ENCODE measurements at regions not wholly inside any gene's neighbourhood (a gene's known extent, or its start where the extent isn't known, plus 50 kb on each side); places are given as distances from the start of the nearest gene placed in this dataset.

DNA sequence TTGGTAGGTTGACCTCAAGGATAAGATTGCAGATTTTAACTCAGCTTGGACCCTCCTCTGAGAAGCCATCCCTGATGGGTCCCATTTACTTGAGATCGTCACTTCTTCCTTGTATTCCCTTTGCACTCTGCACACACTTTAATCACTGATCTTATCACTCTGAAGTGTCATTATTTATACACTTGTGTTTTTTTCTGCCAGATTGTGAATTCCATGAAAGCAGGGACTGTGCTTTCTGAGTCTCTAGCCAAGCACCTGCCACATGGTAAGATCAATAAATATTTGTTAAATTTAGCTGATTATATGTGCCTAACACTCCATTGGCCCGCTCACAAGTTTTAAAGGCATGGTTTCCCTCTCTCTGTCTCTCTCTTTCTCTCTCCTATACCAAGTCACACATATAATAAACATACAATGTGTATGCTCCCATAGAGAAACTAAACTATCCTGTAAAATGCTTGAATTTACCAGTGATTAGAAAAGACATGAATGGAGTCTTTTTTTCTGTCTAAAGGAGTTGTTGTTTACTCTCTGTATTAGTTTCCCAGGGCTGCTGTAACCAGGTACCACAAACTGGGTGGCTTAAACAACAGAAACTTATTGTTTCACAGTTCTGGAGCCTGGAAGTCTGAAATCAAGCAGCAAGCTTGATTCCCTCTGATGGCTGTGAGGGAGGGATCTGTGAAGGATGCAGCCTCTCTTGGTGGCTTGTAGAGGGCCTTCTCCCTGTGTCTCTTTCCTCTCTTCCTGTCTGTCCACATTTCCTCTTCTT, 105.2 kb upstream of the GADD45A start:
- Histone ChIP-seq H3K4me1 (ENCODE audit: control insufficient read depth in 2 of 3, insufficient read depth in 2 of 3, low read depth in 1 of 3, low read length in 3 of 3) (peaks cover 0 to 10% (median 0%) of the 10 kb centered on the region in 3 donors), H3K27me3 (ENCODE audit: control insufficient read depth, insufficient read depth, low read length) (no peaks in the 10 kb centered on the region), H3K27ac (ENCODE audit: low read depth in 2 of 2, low read length in 2 of 2) (no peak overlapping the region), H3K4me3 (ENCODE audit: low read length in 3 of 3) (no peak overlapping the region), H3K9me3 (ENCODE audit: control insufficient read depth in 2 of 3, insufficient read depth in 1 of 3, low read length in 3 of 3) (no peaks in the 10 kb centered on the region), H3K36me3 (ENCODE audit: control insufficient read depth in 2 of 3, insufficient read depth in 3 of 3, low read length in 3 of 3) (no peaks in the 10 kb centered on the region), H3K9ac (ENCODE audit: low read length in 3 of 3) (no peak overlapping the region)
- TF ChIP-seq, protein P1, sequence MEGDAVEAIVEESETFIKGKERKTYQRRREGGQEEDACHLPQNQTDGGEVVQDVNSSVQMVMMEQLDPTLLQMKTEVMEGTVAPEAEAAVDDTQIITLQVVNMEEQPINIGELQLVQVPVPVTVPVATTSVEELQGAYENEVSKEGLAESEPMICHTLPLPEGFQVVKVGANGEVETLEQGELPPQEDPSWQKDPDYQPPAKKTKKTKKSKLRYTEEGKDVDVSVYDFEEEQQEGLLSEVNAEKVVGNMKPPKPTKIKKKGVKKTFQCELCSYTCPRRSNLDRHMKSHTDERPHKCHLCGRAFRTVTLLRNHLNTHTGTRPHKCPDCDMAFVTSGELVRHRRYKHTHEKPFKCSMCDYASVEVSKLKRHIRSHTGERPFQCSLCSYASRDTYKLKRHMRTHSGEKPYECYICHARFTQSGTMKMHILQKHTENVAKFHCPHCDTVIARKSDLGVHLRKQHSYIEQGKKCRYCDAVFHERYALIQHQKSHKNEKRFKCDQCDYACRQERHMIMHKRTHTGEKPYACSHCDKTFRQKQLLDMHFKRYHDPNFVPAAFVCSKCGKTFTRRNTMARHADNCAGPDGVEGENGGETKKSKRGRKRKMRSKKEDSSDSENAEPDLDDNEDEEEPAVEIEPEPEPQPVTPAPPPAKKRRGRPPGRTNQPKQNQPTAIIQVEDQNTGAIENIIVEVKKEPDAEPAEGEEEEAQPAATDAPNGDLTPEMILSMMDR (IDR thresholded peaks at IDR 0.05; ENCODE audit: borderline replicate concordance, extremely low read depth, insufficient read depth): no peak
- intact Hi-C loops (cut with DNase I): no loop called here
- DNase-seq: no peak
- no peak for FAIRE-seq

DNA sequence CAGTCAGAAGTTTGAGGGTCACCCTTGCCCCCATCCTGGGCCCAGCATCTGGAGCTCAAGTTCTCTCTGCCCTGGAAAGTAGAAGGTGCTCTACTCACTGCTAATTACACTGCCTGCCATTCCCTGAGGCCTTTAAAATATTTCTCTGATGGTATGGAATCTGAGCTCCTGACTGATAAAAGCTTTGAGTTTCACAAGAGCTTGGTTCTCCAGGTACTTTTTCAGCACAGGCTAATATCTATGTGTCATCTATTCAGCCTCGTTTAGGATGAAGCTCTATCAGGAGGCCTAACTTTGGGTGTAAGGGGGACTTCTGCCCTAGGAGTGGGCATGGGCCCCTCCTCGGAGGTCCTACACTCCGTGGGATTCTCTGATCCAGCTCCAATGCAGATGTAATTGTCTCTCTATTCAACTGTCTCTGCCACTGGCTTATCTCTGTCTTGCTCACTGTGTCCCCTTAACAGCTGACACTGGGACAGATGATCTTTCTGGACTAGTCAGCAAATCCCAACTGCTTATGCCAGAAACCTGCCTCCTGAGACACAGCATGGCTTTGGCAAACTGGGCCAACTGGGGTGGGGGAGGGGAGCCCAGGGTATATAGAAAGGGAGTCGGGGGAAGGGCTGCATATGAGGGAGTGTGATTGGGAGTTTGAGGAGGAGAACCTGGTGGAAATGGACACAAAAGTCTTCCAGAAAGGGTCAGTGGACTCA, 104.2 kb upstream of the GADD45A start:
- no peak overlapping the region for H3K4me3 ChIP-seq (ENCODE audit: low read length in 3 of 3)
- H3K27me3 ChIP-seq (ENCODE audit: control insufficient read depth, insufficient read depth, low read length): no peaks in the 10 kb centered on the region
- no peak for FAIRE-seq

DNA sequence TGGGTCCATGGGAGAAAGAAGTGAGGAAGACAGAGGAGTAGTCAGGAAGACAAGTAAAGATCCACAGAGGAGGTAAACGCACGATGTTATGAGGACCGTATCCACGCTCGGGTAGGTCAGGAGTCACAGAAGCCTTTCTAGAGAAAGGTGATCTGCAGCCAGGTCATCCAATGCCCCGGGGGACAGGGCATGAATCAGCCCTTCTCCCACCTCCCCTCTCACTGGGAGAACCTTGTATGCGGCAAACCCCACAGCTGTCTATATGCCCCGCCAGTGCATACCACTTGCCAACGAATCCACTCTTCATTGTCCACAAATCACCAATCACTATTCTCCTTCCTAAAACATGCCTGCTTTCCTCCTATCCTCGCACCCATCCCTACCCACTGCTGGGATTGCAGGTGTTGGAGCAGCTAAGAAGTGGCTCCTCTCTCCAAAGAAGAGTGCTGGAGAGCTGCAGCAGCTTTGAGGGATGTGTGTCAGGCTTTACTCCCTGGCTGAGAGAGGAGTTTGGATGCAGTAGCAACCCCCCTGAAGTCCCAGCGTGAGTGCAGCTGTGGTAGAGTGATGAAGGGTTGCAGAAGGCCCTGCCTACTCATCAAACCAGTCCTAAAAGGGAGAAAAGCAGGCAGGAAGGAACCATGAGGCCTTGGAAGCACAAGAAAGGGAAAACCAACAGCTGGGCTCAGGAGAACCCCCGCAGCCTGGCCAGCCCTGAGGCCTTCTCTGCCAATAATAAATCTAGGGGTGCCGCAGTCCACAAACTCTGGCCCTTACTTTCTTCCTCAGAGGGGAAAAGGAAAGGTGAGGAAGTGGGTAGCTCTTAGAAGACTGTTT, 102.2 kb upstream of the GADD45A start:
- TF ChIP-seq, protein P1 (IDR thresholded peaks at IDR 0.05; ENCODE audit: borderline replicate concordance, extremely low read depth, insufficient read depth): no peak
- DNase-seq (peak in 1 of 5 donors; percentile 31), FAIRE-seq (no peak)
- H3K4me1 ChIP-seq (ENCODE audit: control insufficient read depth in 2 of 3, insufficient read depth in 2 of 3, low read depth in 1 of 3, low read length in 3 of 3): peaks cover 0 to 10% (median 0%) of the 10 kb centered on the region in 3 donors
- H3K9me3 ChIP-seq (ENCODE audit: control insufficient read depth in 2 of 3, insufficient read depth in 1 of 3, low read length in 3 of 3): no peaks in the 10 kb centered on the region
- no peak overlapping the region for H3K27ac ChIP-seq (ENCODE audit: low read depth in 2 of 2, low read length in 2 of 2)
- intact Hi-C loops (cut with DNase I): no loop called here
- no peaks in the 10 kb centered on the region for H3K27me3 ChIP-seq (ENCODE audit: control insufficient read depth, insufficient read depth, low read length)
- H3K9ac ChIP-seq (ENCODE audit: low read length in 3 of 3): no peak overlapping the region
- H3K36me3 ChIP-seq (ENCODE audit: control insufficient read depth in 2 of 3, insufficient read depth in 3 of 3, low read length in 3 of 3): no peaks in the 10 kb centered on the region
- H3K4me3 ChIP-seq (ENCODE audit: low read length in 3 of 3): no peak overlapping the region

More for the DNA sequence above, 104.2 kb upstream of the GADD45A start:
- Histone ChIP-seq H3K36me3 (ENCODE audit: control insufficient read depth in 2 of 3, insufficient read depth in 3 of 3, low read length in 3 of 3) (no peaks in the 10 kb centered on the region), H3K4me1 (ENCODE audit: control insufficient read depth in 2 of 3, insufficient read depth in 2 of 3, low read depth in 1 of 3, low read length in 3 of 3) (peaks cover 0 to 10% (median 0%) of the 10 kb centered on the region in 3 donors), H3K27ac (ENCODE audit: low read depth in 2 of 2, low read length in 2 of 2) (no peak overlapping the region), H3K9ac (ENCODE audit: low read length in 3 of 3) (no peak overlapping the region), H3K9me3 (ENCODE audit: control insufficient read depth in 2 of 3, insufficient read depth in 1 of 3, low read length in 3 of 3) (no peaks in the 10 kb centered on the region)
- no peak for DNase-seq
- intact Hi-C loops (cut with DNase I): no loop called here
- TF ChIP-seq, protein P1 (IDR thresholded peaks at IDR 0.05; ENCODE audit: borderline replicate concordance, extremely low read depth, insufficient read depth): no peak

Measured in kidney (tissue), 13 donors.